ENCODE measurements at regions not wholly inside any gene's neighbourhood (a gene's known extent, or its start where the extent isn't known, plus 50 kb on each side); places are given as distances from the start of the nearest gene placed in this dataset.

GRCh38 chr6:90818163-90818562, 231.3 kb upstream of the MAP3K7 start:
- H3K79me2 ChIP-seq (ENCODE audit: low read length): no peaks in the 10 kb centered on the region
- H2AFZ ChIP-seq (ENCODE audit: low read depth, low read length): no peak overlapping the region

GRCh38 chr6:90816764-90817163, 229.9 kb upstream of the MAP3K7 start:
- H3K4me1 ChIP-seq (ENCODE audit: low read length): no peaks in the 10 kb centered on the region
- H3K4me2 ChIP-seq (ENCODE audit: low read length): no peak overlapping the region
- H3K27ac ChIP-seq (ENCODE audit: low read length): no peak overlapping the region
- no peaks in the 10 kb centered on the region for H3K9me3 ChIP-seq (ENCODE audit: insufficient read depth, low read length)
- TF ChIP-seq CTCF (IDR thresholded peaks at IDR 0.05; ENCODE audit: low read depth, low read length) (no peak), EZH2phosphoT487 (IDR thresholded peaks at IDR 0.05; ENCODE audit: low read depth) (no peak)
- H3K36me3 ChIP-seq (replicated peaks; ENCODE audit: low read depth, low read length): no peaks in the 10 kb centered on the region
- H3K27me3 ChIP-seq (ENCODE audit: low read depth, low read length): no peaks in the 10 kb centered on the region
- H2AFZ ChIP-seq (ENCODE audit: low read depth, low read length): no peak overlapping the region
- H4K20me1 ChIP-seq (ENCODE audit: insufficient read depth, low read length): no peaks in the 10 kb centered on the region
- no peaks in the 10 kb centered on the region for H3K79me2 ChIP-seq (ENCODE audit: low read length)
- no peak overlapping the region for H3K9ac ChIP-seq (ENCODE audit: low read length)
- H3K4me3 ChIP-seq (ENCODE audit: low read length): no peak overlapping the region

More at GRCh38 chr6:90818163-90818562, 231.3 kb upstream of the MAP3K7 start:
- Histone ChIP-seq H3K4me2 (ENCODE audit: low read length) (no peak overlapping the region), H3K4me1 (ENCODE audit: low read length) (no peaks in the 10 kb centered on the region), H3K27me3 (ENCODE audit: low read depth, low read length) (no peaks in the 10 kb centered on the region), H3K9me3 (ENCODE audit: insufficient read depth, low read length) (no peaks in the 10 kb centered on the region), H4K20me1 (ENCODE audit: insufficient read depth, low read length) (no peaks in the 10 kb centered on the region), H3K4me3 (ENCODE audit: low read length) (no peak overlapping the region), H3K9ac (ENCODE audit: low read length) (no peak overlapping the region), H3K27ac (ENCODE audit: low read length) (no peak overlapping the region), H3K36me3 (replicated peaks; ENCODE audit: low read depth, low read length) (no peaks in the 10 kb centered on the region)
- TF ChIP-seq EZH2phosphoT487 (IDR thresholded peaks at IDR 0.05; ENCODE audit: low read depth): no peak
- no peak for TF ChIP-seq CTCF (IDR thresholded peaks at IDR 0.05; ENCODE audit: low read depth, low read length)

GRCh38 chr6:90811596-90812226, 224.8 kb upstream of the MAP3K7 start:
- no peak overlapping the region for H2AFZ ChIP-seq (ENCODE audit: low read depth, low read length)
- no peak overlapping the region for H3K9ac ChIP-seq (ENCODE audit: low read length)
- H3K9me3 ChIP-seq (ENCODE audit: insufficient read depth, low read length): no peaks in the 10 kb centered on the region
- no peak overlapping the region for H3K4me2 ChIP-seq (ENCODE audit: low read length)
- H3K27ac ChIP-seq (ENCODE audit: low read length): no peak overlapping the region
- TF ChIP-seq CTCF (IDR thresholded peaks at IDR 0.05; ENCODE audit: low read depth, low read length): no peak
- TF ChIP-seq EZH2phosphoT487 (IDR thresholded peaks at IDR 0.05; ENCODE audit: low read depth): no peak
- H3K36me3 ChIP-seq (replicated peaks; ENCODE audit: low read depth, low read length): no peaks in the 10 kb centered on the region
- H3K4me1 ChIP-seq (ENCODE audit: low read length): no peaks in the 10 kb centered on the region
- H3K4me3 ChIP-seq (ENCODE audit: low read length): no peak overlapping the region
- H4K20me1 ChIP-seq (ENCODE audit: insufficient read depth, low read length): no peaks in the 10 kb centered on the region
- no peaks in the 10 kb centered on the region for H3K79me2 ChIP-seq (ENCODE audit: low read length)
- no peaks in the 10 kb centered on the region for H3K27me3 ChIP-seq (ENCODE audit: low read depth, low read length)

GRCh38 chr6:90809035-90809434, 222.2 kb upstream of the MAP3K7 start:
- Histone ChIP-seq H3K4me3 (ENCODE audit: low read length) (no peak overlapping the region), H3K9ac (ENCODE audit: low read length) (no peak overlapping the region), H3K4me2 (ENCODE audit: low read length) (no peak overlapping the region)

More at GRCh38 chr6:90809035-90809434, 222.2 kb upstream of the MAP3K7 start:
- Histone ChIP-seq H4K20me1 (ENCODE audit: insufficient read depth, low read length) (no peaks in the 10 kb centered on the region), H3K27ac (ENCODE audit: low read length) (no peak overlapping the region), H3K4me1 (ENCODE audit: low read length) (no peaks in the 10 kb centered on the region), H3K79me2 (ENCODE audit: low read length) (no peaks in the 10 kb centered on the region), H3K36me3 (replicated peaks; ENCODE audit: low read depth, low read length) (no peaks in the 10 kb centered on the region), H2AFZ (ENCODE audit: low read depth, low read length) (no peak overlapping the region), H3K9me3 (ENCODE audit: insufficient read depth, low read length) (no peaks in the 10 kb centered on the region), H3K27me3 (ENCODE audit: low read depth, low read length) (0 out of 2 replicates have a peak, but pooled peaks cover 2% of the 10 kb centered on the region)
- TF ChIP-seq EZH2phosphoT487 (IDR thresholded peaks at IDR 0.05; ENCODE audit: low read depth) (no peak), CTCF (IDR thresholded peaks at IDR 0.05; ENCODE audit: low read depth, low read length) (no peak)

All from OCI-LY3 (cell line).